ENCODE measurements at regions not wholly inside any gene's neighbourhood (a gene's known extent, or its start where the extent isn't known, plus 50 kb on each side); places are given as distances from the start of the nearest gene placed in this dataset.

- TF ChIP-seq, protein P1, sequence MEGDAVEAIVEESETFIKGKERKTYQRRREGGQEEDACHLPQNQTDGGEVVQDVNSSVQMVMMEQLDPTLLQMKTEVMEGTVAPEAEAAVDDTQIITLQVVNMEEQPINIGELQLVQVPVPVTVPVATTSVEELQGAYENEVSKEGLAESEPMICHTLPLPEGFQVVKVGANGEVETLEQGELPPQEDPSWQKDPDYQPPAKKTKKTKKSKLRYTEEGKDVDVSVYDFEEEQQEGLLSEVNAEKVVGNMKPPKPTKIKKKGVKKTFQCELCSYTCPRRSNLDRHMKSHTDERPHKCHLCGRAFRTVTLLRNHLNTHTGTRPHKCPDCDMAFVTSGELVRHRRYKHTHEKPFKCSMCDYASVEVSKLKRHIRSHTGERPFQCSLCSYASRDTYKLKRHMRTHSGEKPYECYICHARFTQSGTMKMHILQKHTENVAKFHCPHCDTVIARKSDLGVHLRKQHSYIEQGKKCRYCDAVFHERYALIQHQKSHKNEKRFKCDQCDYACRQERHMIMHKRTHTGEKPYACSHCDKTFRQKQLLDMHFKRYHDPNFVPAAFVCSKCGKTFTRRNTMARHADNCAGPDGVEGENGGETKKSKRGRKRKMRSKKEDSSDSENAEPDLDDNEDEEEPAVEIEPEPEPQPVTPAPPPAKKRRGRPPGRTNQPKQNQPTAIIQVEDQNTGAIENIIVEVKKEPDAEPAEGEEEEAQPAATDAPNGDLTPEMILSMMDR (IDR thresholded peaks at IDR 0.05; ENCODE audit: control insufficient read depth, insufficient read depth, low read depth, low read length, missing control alignments), result no peak
- DNase-seq (ENCODE audit: low read depth), result no peak
- no peak overlapping the region for H3K4me3 ChIP-seq (ENCODE audit: control insufficient read depth, low read depth, low read length)
These were observed 163.4 kb upstream of the SYN3 start for GRCh38 chr22:33221568-33221967.

- TF ChIP-seq, protein P1 (IDR thresholded peaks at IDR 0.05; ENCODE audit: control insufficient read depth, insufficient read depth, low read depth, low read length, missing control alignments), result no peak
- no peak for DNase-seq (ENCODE audit: low read depth)
- no peak overlapping the region for H3K4me3 ChIP-seq (ENCODE audit: control insufficient read depth, low read depth, low read length)
These were observed 162.4 kb upstream of the SYN3 start for GRCh38 chr22:33220476-33221080.

DNA sequence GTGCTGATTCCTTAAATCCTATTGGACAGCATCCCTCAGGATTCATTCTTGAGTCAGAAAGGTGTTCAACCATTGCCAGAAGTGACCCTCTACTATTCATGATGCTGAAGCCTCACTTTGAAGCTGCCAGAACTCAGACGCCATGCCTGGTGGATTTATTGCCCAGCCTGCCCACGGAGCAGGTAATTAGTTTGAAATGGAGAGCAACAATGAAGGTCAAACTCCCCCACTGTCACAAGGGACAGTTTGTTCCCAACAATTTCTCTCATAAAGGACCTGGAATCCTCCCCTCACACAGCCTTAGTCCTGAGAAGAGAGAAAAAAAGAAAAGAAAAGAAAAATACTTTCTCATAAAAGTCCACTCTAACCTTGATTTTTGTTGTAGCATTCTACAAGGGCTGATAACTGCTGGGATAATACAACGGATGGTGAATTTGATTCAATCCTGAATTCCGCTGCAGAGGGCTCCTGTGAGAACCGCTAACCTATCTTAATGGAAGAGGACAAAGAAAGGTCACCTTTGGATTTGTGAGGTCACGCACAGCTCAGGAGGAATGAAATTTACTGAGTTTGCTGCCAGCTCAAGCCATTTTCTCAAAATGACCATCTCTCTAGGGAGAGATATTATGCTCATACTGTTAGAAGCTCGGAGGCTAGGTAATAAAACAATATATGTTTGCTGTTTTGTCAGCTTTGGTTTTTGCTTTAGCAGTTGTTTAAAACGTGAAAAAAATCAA is 161.6 kb upstream of the SYN3 start:
- H3K4me3 ChIP-seq (ENCODE audit: control insufficient read depth, low read depth, low read length), result no peak overlapping the region
- TF ChIP-seq, protein P1 (IDR thresholded peaks at IDR 0.05; ENCODE audit: control insufficient read depth, insufficient read depth, low read depth, low read length, missing control alignments), result no peak
- DNase-seq (ENCODE audit: low read depth), result no peak

- no peak for DNase-seq (ENCODE audit: low read depth)
- H3K4me3 ChIP-seq (ENCODE audit: control insufficient read depth, low read depth, low read length), result no peak overlapping the region
- TF ChIP-seq, protein P1 (IDR thresholded peaks at IDR 0.05; ENCODE audit: control insufficient read depth, insufficient read depth, low read depth, low read length, missing control alignments), result no peak
These were observed 155.3 kb upstream of the SYN3 start for GRCh38 chr22:33213383-33214075.

- H3K4me3 ChIP-seq (ENCODE audit: control insufficient read depth, low read depth, low read length), result no peak overlapping the region
- TF ChIP-seq, protein P1 (IDR thresholded peaks at IDR 0.05; ENCODE audit: control insufficient read depth, insufficient read depth, low read depth, low read length, missing control alignments), result peak; percentile 68
- DNase-seq (ENCODE audit: low read depth), result no peak
These were observed 152.0 kb upstream of the SYN3 start for GRCh38 chr22:33209930-33210784.

GRCh38 chr22:33204408-33204807 is 146.2 kb upstream of the SYN3 start:
- H3K4me3 ChIP-seq (ENCODE audit: control insufficient read depth, low read depth, low read length), result no peak overlapping the region
- TF ChIP-seq, protein P1 (IDR thresholded peaks at IDR 0.05; ENCODE audit: control insufficient read depth, insufficient read depth, low read depth, low read length, missing control alignments), result no peak
- no peak for DNase-seq (ENCODE audit: low read depth)

All from AG09309 (cell line).